PC-9 (cell line): ENCODE measurements at regions not wholly inside any gene's neighbourhood (a gene's known extent, or its start where the extent isn't known, plus 50 kb on each side); places are given as distances from the start of the nearest gene placed in this dataset.

ENCODE experiments used
- EZH2 ChIP-seq: fragments of 200-600 bp; sonication (generic); IDR thresholded peaks from 2 replicates; pipeline ENCODE4 v1.8.0; 2017; ENCODE audit warnings: antibody characterized with exemption, low read depth
- TF ChIP-seq, protein P1 (sequence below): fragments of 200-600 bp; sonication (generic); conservative IDR thresholded peaks from 2 replicates; pipeline ENCODE4 v1.6.1; 2017; ENCODE audit warnings: mixed run types, antibody characterized with exemption, mild to moderate bottlenecking, moderate library complexity

DNA sequence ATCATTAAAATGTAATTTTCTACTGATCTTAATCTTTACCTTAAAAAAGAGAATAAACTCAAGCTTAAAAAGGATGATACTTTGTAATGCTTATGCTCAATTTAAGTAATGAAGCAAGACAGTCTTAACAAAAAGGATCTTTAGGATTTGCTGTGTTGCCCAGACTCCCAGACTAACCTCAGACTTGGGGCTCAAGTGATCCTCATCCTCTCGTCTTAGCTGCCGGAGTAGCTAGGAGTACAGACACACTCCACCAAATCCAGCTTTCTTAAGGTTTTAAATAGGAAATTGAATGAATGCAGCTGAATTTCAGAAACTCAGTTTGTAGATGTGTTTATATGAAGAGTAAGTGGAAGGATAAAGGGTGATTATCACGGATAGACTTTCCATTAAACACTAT, 400.5 kb upstream of the DAB2 start:
- TF ChIP-seq, protein P1, sequence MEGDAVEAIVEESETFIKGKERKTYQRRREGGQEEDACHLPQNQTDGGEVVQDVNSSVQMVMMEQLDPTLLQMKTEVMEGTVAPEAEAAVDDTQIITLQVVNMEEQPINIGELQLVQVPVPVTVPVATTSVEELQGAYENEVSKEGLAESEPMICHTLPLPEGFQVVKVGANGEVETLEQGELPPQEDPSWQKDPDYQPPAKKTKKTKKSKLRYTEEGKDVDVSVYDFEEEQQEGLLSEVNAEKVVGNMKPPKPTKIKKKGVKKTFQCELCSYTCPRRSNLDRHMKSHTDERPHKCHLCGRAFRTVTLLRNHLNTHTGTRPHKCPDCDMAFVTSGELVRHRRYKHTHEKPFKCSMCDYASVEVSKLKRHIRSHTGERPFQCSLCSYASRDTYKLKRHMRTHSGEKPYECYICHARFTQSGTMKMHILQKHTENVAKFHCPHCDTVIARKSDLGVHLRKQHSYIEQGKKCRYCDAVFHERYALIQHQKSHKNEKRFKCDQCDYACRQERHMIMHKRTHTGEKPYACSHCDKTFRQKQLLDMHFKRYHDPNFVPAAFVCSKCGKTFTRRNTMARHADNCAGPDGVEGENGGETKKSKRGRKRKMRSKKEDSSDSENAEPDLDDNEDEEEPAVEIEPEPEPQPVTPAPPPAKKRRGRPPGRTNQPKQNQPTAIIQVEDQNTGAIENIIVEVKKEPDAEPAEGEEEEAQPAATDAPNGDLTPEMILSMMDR = no peak
- no peak for TF ChIP-seq EZH2
